ENCODE measurements at regions not wholly inside any gene's neighbourhood (a gene's known extent, or its start where the extent isn't known, plus 50 kb on each side); places are given as distances from the start of the nearest gene placed in this dataset.

- Mint-ChIP-seq H3K4me3 (ENCODE audit: unreplicated experiment) (no peak overlapping the region), H3K9me3 (ENCODE audit: low read depth) (no peaks in the 10 kb centered on the region), H3K27ac (ENCODE audit: unreplicated experiment) (no peak overlapping the region), H3K36me3 (ENCODE audit: low read depth) (no peaks in the 10 kb centered on the region), H3K4me1 (ENCODE audit: low read depth) (peaks cover 12% of the 10 kb centered on the region), H3K27me3 (ENCODE audit: low read depth) (peaks cover 28% of the 10 kb centered on the region)
- DNase-seq (ENCODE audit: low spot score) = no peak
- TF ChIP-seq CTCF (IDR thresholded peaks at IDR 0.05) = no peak
Measured at GRCh38 chr2:120612931-120613330, 122.7 kb upstream of the GLI2 start.

DNA sequence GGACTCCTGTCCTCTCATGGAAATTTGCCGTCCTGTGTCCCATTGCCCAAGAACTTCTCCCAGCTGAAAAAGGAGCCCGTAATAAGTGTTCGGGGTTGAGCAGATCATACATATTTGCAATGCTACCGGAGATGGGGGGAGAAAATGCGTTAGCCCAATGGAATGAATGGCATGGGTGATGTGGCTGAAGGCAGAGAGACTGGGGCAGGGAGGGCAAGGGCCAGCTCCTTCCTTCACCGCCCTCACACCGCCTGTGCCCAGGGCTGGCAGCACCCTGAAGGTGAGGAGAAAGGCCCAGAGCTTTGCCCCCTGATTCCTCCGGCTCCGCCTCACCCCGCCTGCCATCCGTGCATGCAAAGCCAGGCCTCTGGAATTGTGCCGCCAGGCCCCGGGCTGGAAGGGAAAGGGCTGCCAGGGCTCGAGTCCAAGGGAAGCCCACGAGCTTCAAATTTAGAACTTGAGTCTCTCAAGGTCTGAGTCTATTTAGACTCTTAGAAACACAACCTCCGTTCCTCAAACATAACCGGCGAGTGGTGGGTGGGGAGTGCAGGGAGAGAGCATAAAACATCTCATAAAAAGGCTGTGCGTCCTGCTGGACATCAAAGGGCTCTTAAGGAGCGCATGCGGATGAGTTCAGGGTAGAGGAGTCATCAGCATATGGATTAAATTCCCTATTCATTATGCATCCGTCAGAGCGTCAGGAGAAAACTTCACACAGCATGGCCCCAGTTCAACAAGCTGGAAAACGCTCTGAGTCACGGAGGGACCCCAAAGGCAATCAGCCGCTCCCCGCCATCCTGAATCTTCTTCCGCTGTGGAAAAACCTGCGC lies 121.7 kb upstream of the GLI2 start:
- no peak for DNase-seq (ENCODE audit: low spot score)
- Mint-ChIP-seq H3K27me3 (ENCODE audit: low read depth) (peaks cover 28% of the 10 kb centered on the region), H3K27ac (ENCODE audit: unreplicated experiment) (peak overlapping the region; percentile 72), H3K4me3 (ENCODE audit: unreplicated experiment) (peak overlapping the region; percentile 20), H3K36me3 (ENCODE audit: low read depth) (no peaks in the 10 kb centered on the region), H3K9me3 (ENCODE audit: low read depth) (no peaks in the 10 kb centered on the region), H3K4me1 (ENCODE audit: low read depth) (peaks cover 12% of the 10 kb centered on the region)
- TF ChIP-seq CTCF (IDR thresholded peaks at IDR 0.05) = no peak

DNA sequence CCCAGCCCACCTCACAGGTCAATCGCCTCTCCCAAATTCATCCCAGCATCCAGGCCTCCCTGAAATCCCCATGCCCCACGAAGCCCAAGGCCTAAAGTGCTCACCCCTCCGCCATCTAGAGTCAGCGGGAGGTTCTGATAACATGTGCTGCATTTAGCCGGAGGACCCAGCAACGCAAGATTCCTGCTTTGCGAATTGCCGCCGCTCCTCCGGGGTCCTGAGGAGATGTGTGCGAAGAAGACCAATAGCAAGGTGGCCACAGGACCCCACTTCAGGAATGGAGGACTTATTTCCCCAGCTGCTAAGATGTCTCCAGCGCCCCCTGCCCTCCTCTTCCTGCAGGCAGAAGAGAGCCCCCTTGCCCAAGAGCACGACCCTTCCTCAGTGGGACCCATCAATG lies 120.8 kb upstream of the GLI2 start:
- H3K27ac Mint-ChIP-seq (ENCODE audit: unreplicated experiment) = peak overlapping the region; percentile 27
- no peaks in the 10 kb centered on the region for H3K9me3 Mint-ChIP-seq (ENCODE audit: low read depth)

DNA sequence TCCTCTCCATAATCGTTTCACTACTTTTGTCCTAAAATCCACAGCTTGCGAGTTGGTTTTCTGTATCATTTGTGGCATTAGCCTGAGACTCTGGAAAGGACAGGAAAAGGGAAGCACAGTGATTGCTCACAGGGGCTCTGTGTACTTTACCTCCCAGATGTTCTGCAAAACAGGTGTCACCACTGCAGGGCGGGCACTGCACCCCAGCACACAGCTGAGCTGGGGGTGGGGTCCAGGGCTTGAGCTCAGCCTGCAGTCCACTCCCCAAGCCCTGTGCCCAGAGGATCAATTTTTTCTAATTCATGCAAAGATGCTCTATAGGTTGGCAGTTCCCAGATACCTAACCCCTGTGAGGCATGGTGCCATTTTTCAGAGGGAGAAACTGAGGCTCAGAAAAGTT lies 119.4 kb upstream of the GLI2 start:
- Mint-ChIP-seq H3K9me3 (ENCODE audit: low read depth) (no peaks in the 10 kb centered on the region), H3K27ac (ENCODE audit: unreplicated experiment) (no peak overlapping the region), H3K4me1 (ENCODE audit: low read depth) (peaks cover 16% of the 10 kb centered on the region), H3K27me3 (ENCODE audit: low read depth) (peaks cover 28% of the 10 kb centered on the region), H3K36me3 (ENCODE audit: low read depth) (no peaks in the 10 kb centered on the region), H3K4me3 (ENCODE audit: unreplicated experiment) (no peak overlapping the region)
- no peak for TF ChIP-seq CTCF (IDR thresholded peaks at IDR 0.05)
- DNase-seq (ENCODE audit: low spot score) = peak; percentile 56

More for the DNA sequence above, 120.8 kb upstream of the GLI2 start:
- Mint-ChIP-seq H3K4me1 (ENCODE audit: low read depth) (peaks cover 12% of the 10 kb centered on the region), H3K36me3 (ENCODE audit: low read depth) (no peaks in the 10 kb centered on the region), H3K4me3 (ENCODE audit: unreplicated experiment) (no peak overlapping the region), H3K27me3 (ENCODE audit: low read depth) (peaks cover 28% of the 10 kb centered on the region)
- peak; percentile 46 for DNase-seq (ENCODE audit: low spot score)
- no peak for TF ChIP-seq CTCF (IDR thresholded peaks at IDR 0.05)

GRCh38 chr2:120617055-120617454 lies 118.6 kb upstream of the GLI2 start:
- Mint-ChIP-seq H3K4me1 (ENCODE audit: low read depth) (peaks cover 16% of the 10 kb centered on the region), H3K27me3 (ENCODE audit: low read depth) (peaks cover 23% of the 10 kb centered on the region), H3K27ac (ENCODE audit: unreplicated experiment) (no peak overlapping the region), H3K9me3 (ENCODE audit: low read depth) (no peaks in the 10 kb centered on the region), H3K36me3 (ENCODE audit: low read depth) (no peaks in the 10 kb centered on the region), H3K4me3 (ENCODE audit: unreplicated experiment) (no peak overlapping the region)
- DNase-seq (ENCODE audit: low spot score) = no peak
- no peak for TF ChIP-seq CTCF (IDR thresholded peaks at IDR 0.05)
